HG02759 (cell line): ENCODE measurements at regions not wholly inside any gene's neighbourhood (a gene's known extent, or its start where the extent isn't known, plus 50 kb on each side); places are given as distances from the start of the nearest gene placed in this dataset.

Source experiments
- ATAC-seq: cut with Tn5 transposase; IDR thresholded peaks from one replicate; pipeline ENCODE4 v1.9.1; 2021; ENCODE audit warnings: mild to moderate bottlenecking, moderate library complexity; ENCODE audit not compliant: unreplicated experiment

GRCh38 chr14:71716041-71716772 is 216.0 kb upstream of the RGS6 start:
- ATAC-seq, result no peak

- no peak for ATAC-seq
Measured at GRCh38 chr14:71720978-71721624, 211.1 kb upstream of the RGS6 start.

- no peak for ATAC-seq
Measured at GRCh38 chr14:71721791-71722190, 210.4 kb upstream of the RGS6 start.

- no peak for ATAC-seq
Measured at GRCh38 chr14:71722885-71723284, 209.3 kb upstream of the RGS6 start.

- no peak for ATAC-seq
Measured at GRCh38 chr14:71725922-71726579, 206.2 kb upstream of the RGS6 start.

GRCh38 chr14:71726580-71727021 is 205.6 kb upstream of the RGS6 start:
- no peak for ATAC-seq

GRCh38 chr14:71728386-71728785 is 203.8 kb upstream of the RGS6 start:
- ATAC-seq, result no peak

- no peak for ATAC-seq
Measured at GRCh38 chr14:71729596-71729995, 202.6 kb upstream of the RGS6 start.

- ATAC-seq, result no peak
Measured at GRCh38 chr14:71730471-71730870, 201.8 kb upstream of the RGS6 start.

GRCh38 chr14:71731096-71731495 is 201.1 kb upstream of the RGS6 start:
- ATAC-seq, result no peak

GRCh38 chr14:71733210-71733883 is 198.9 kb upstream of the RGS6 start:
- no peak for ATAC-seq

GRCh38 chr14:71734076-71734475 is 198.2 kb upstream of the RGS6 start:
- no peak for ATAC-seq

- ATAC-seq, result no peak
Measured at GRCh38 chr14:71734885-71735284, 197.3 kb upstream of the RGS6 start.

GRCh38 chr14:71737760-71738159 is 194.5 kb upstream of the RGS6 start:
- ATAC-seq, result no peak

- ATAC-seq, result no peak
Measured at GRCh38 chr14:71739273-71739990, 192.8 kb upstream of the RGS6 start.

GRCh38 chr14:71741241-71741640 is 191.0 kb upstream of the RGS6 start:
- ATAC-seq, result no peak

GRCh38 chr14:71742485-71742884 is 189.7 kb upstream of the RGS6 start:
- no peak for ATAC-seq

GRCh38 chr14:71745072-71745471 is 187.2 kb upstream of the RGS6 start:
- ATAC-seq, result no peak

- ATAC-seq, result no peak
Measured at GRCh38 chr14:71748196-71748595, 184.0 kb upstream of the RGS6 start.

GRCh38 chr14:71749613-71750238 is 182.5 kb upstream of the RGS6 start:
- ATAC-seq, result no peak
